ENCODE measurements at regions not wholly inside any gene's neighbourhood (a gene's known extent, or its start where the extent isn't known, plus 50 kb on each side); places are given as distances from the start of the nearest gene placed in this dataset.

- Histone ChIP-seq H3K36me3 (ENCODE audit: control insufficient read depth, insufficient read depth, low read length) (no peaks in the 10 kb centered on the region), H3K4me3 (ENCODE audit: low read depth, low read length) (no peak overlapping the region), H3K4me1 (no peaks in the 10 kb centered on the region), H3K27me3 (ENCODE audit: control insufficient read depth, insufficient read depth, low read length) (no peaks in the 10 kb centered on the region), H3K9ac (no peak overlapping the region), H3K79me2 (no peaks in the 10 kb centered on the region), H3K27ac (no peak overlapping the region), H3K9me3 (ENCODE audit: control insufficient read depth, low read length) (no peaks in the 10 kb centered on the region), H3K4me2 (ENCODE audit: low read length) (no peak overlapping the region), H2AFZ (no peak overlapping the region)
- TF ChIP-seq, protein P1, sequence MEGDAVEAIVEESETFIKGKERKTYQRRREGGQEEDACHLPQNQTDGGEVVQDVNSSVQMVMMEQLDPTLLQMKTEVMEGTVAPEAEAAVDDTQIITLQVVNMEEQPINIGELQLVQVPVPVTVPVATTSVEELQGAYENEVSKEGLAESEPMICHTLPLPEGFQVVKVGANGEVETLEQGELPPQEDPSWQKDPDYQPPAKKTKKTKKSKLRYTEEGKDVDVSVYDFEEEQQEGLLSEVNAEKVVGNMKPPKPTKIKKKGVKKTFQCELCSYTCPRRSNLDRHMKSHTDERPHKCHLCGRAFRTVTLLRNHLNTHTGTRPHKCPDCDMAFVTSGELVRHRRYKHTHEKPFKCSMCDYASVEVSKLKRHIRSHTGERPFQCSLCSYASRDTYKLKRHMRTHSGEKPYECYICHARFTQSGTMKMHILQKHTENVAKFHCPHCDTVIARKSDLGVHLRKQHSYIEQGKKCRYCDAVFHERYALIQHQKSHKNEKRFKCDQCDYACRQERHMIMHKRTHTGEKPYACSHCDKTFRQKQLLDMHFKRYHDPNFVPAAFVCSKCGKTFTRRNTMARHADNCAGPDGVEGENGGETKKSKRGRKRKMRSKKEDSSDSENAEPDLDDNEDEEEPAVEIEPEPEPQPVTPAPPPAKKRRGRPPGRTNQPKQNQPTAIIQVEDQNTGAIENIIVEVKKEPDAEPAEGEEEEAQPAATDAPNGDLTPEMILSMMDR (IDR thresholded peaks at IDR 0.05) = no peak
Measured at GRCh38 chr7:17709127-17709526, 231.2 kb downstream of the SNX13 start.

DNA sequence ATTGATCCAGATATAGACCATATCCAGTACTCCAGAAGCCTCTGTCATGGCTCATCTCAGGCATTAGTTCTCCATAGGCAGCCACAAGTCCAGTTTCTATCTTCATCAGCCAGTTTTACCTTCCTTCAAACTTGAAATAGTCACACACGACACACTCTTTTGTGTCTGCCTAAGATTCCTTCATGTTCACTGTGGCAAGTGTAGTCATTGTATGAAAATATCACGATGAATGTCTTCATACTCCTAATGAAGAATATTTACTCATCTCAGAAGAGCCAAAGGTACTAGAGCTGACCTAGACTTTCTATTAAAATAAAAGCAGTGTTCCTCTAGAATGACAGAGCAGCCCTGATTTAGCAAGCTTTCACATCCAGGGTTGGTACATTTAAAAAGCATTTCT, 230.7 kb downstream of the SNX13 start:
- Histone ChIP-seq H3K4me1 (no peaks in the 10 kb centered on the region), H3K79me2 (no peaks in the 10 kb centered on the region), H3K27ac (no peak overlapping the region), H3K4me3 (ENCODE audit: low read depth, low read length) (no peak overlapping the region), H3K36me3 (ENCODE audit: control insufficient read depth, insufficient read depth, low read length) (no peaks in the 10 kb centered on the region), H3K9me3 (ENCODE audit: control insufficient read depth, low read length) (no peaks in the 10 kb centered on the region), H3K9ac (no peak overlapping the region), H2AFZ (no peak overlapping the region), H3K4me2 (ENCODE audit: low read length) (no peak overlapping the region), H3K27me3 (ENCODE audit: control insufficient read depth, insufficient read depth, low read length) (no peaks in the 10 kb centered on the region)
- TF ChIP-seq, protein P1 (IDR thresholded peaks at IDR 0.05) = no peak

GRCh38 chr7:17710312-17710711, 230.0 kb downstream of the SNX13 start:
- H2AFZ ChIP-seq = no peak overlapping the region
- no peaks in the 10 kb centered on the region for H3K27me3 ChIP-seq (ENCODE audit: control insufficient read depth, insufficient read depth, low read length)
- no peak overlapping the region for H3K9ac ChIP-seq
- no peaks in the 10 kb centered on the region for H3K36me3 ChIP-seq (ENCODE audit: control insufficient read depth, insufficient read depth, low read length)
- H3K4me1 ChIP-seq = no peaks in the 10 kb centered on the region
- H3K9me3 ChIP-seq (ENCODE audit: control insufficient read depth, low read length) = no peaks in the 10 kb centered on the region
- H3K4me3 ChIP-seq (ENCODE audit: low read depth, low read length) = no peak overlapping the region
- H3K79me2 ChIP-seq = no peaks in the 10 kb centered on the region
- no peak overlapping the region for H3K27ac ChIP-seq
- TF ChIP-seq, protein P1 (IDR thresholded peaks at IDR 0.05) = no peak
- no peak overlapping the region for H3K4me2 ChIP-seq (ENCODE audit: low read length)

- Histone ChIP-seq H3K4me3 (ENCODE audit: low read depth, low read length) (no peak overlapping the region), H3K36me3 (ENCODE audit: control insufficient read depth, insufficient read depth, low read length) (no peaks in the 10 kb centered on the region), H3K27me3 (ENCODE audit: control insufficient read depth, insufficient read depth, low read length) (no peaks in the 10 kb centered on the region), H3K9me3 (ENCODE audit: control insufficient read depth, low read length) (no peaks in the 10 kb centered on the region), H3K4me1 (no peaks in the 10 kb centered on the region), H3K9ac (no peak overlapping the region), H3K27ac (no peak overlapping the region), H2AFZ (no peak overlapping the region), H3K4me2 (ENCODE audit: low read length) (no peak overlapping the region), H3K79me2 (no peaks in the 10 kb centered on the region)
- TF ChIP-seq, protein P1 (IDR thresholded peaks at IDR 0.05) = no peak
Measured at GRCh38 chr7:17713584-17713983, 226.7 kb downstream of the SNX13 start.

DNA sequence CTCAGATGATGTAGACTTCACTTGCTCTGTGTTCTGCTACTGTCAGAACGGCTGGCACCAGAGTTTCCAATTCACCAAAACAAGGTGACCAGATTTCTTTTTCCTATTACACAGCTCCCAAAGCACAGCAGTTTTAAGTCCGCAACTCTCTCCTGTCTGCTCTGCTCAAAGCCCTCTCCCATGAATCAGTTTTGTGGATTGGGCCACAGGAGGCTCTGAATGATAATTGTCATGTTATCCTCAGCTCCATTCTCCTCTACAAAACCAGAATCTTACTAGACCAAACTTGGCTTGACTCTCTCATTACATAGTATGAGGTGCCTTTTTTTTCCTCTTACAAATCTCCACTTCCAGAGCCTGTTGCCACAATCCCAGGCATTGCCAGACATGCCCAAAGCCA, 223.5 kb downstream of the SNX13 start:
- Histone ChIP-seq H2AFZ (no peak overlapping the region), H3K9me3 (ENCODE audit: control insufficient read depth, low read length) (no peaks in the 10 kb centered on the region), H3K27me3 (ENCODE audit: control insufficient read depth, insufficient read depth, low read length) (no peaks in the 10 kb centered on the region), H3K4me1 (no peaks in the 10 kb centered on the region), H3K4me3 (ENCODE audit: low read depth, low read length) (no peak overlapping the region), H3K79me2 (no peaks in the 10 kb centered on the region), H3K36me3 (ENCODE audit: control insufficient read depth, insufficient read depth, low read length) (no peaks in the 10 kb centered on the region), H3K9ac (no peak overlapping the region), H3K4me2 (ENCODE audit: low read length) (no peak overlapping the region), H3K27ac (no peak overlapping the region)
- TF ChIP-seq, protein P1 (IDR thresholded peaks at IDR 0.05) = no peak
